NCI-H2107 treated with DMSO at 0.1 percent for 48 hours (cell line): ENCODE measurements at regions not wholly inside any gene's neighbourhood (a gene's known extent, or its start where the extent isn't known, plus 50 kb on each side); places are given as distances from the start of the nearest gene placed in this dataset.

ENCODE experiments used
- DNase-seq: peaks from one replicate; lab custom pipeline; 2025; ENCODE audit not compliant: unreplicated experiment; lab: John Stamatoyannopoulos, UW

DNA sequence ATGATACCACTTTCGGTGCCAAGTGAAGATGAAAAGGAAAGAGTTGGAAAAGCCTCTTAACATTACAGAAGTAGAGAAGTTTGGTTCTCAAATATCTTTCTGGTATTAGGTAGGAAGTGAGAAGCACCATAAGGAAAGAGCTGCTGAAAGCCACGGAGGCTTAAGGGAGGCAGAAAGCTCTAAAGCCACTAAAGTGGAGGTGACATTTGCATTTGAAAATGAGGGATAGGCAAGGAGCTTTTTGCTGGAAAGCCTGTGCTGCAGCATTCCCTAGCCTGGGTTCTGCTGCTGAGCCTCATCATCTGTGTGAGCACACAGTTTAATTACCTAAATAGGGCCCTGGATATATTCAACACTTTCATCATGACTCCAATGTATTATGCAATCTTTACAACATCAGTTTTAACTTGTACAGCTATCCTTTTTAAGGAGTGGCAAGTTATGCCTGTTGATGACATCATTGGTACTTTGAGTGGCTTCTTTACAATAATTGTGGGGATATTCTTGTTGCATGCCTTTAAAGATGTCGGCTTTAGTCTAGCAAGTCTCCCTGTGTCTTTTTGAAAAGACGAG lies 315.4 kb downstream of the RBM26 start:
- DNase-seq, result no peak

GRCh38 chr13:79084802-79085424 lies 321.1 kb downstream of the RBM26 start:
- DNase-seq, result no peak

DNA sequence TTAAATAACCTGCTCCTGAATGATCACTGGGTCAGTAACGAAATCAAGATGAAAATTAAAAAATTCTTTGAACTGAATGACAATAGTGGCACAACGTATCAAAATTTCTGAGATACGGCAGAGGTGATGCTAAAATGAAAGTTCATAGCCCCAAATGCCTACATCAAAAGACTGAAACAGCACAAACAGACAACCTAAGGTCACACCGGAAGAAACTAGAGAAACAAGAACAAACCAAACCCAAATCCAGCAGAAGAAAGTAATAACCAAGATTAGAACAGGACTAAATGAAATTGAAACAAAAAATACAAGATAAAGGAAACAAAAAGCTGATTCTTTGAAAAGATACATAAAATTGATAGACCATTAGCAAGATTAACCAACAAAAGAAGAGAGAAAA lies 324.1 kb downstream of the RBM26 start:
- no peak for DNase-seq

GRCh38 chr13:79079351-79079839 lies 326.7 kb downstream of the RBM26 start:
- no peak for DNase-seq

DNA sequence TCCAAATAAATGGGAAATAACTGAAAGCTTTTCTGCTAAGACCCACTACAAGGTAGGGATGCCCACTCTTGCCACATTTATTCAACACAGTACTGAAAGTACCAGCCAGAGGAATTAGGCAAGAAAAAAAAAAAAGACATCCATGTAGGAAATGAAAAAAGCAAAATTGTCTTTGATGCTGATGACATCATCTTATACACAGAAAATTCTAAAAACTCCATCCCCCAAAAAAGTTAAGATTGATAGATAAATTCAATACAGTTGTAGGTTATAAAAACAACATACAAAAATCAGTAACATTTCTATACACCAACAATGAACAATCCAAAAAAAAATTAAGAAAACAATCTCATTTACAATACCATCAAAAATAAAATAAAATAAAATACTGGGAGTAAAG lies 330.4 kb downstream of the RBM26 start:
- DNase-seq, result no peak

DNA sequence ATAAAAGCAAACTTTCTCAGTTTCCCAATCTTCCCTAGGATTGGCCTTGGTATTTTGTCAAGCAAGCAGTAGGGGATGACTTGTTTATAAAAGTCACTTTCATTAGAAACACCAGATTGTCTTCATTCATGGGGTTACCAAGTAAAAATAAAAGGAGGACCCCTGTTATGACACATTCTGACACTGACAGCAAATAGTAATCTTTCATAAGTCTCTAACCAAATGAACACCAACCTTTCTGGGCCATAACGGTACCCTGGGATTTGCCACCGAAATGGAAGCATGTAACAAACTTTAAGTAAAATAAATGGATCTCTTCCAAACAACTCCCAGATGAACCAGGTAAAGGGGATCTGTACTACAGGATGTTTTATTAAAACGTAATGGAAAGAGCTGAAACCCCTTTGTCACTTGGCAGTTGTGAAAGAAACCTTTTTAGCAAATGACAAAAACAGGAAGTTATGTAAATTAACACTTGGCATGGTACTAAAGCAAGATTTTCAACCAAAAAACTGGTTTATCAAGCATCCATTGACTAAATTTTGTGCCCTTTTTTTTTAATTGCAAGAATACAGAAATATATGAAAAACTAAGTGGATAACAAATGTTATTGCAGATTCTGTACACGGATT lies 335.6 kb downstream of the RBM26 start:
- DNase-seq, result no peak

DNA sequence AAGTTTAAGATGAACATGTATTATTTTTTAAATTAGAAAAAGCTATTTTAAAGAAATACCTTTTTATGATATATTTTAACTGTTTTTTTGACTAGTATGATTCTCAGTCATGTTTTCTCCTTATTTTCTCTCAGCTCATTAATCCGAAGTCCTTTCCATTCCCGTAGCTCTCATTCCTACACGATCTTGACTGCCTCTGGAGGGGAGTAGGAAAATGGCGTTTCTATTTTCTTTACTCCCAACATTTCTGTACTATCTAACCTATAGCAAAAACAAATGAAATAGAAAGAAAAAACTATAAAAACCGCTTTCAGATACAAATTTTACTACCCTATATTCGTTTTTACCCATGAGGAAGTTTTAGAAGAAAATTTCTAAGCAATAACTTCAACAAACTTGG lies 343.8 kb downstream of the RBM26 start:
- no peak for DNase-seq

DNA sequence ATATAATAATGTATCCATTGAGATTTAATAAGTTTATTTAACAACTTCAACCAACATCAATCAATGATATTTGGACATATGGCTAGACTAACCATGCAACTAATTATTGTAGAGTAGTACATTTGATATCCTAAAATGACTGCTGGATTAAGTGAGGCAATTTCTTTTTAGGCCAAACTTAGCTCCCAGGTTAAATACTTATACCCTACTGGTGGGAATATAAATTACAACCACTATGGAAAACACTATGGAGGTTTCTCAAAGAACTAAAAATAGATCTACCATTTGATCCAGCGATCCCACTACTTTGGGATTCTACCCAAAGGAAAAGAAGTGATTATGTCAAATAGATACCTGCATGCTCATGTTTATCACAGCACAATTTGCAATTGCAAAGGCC lies 345.8 kb downstream of the RBM26 start:
- DNase-seq, result no peak

GRCh38 chr13:79056706-79057105 lies 349.3 kb downstream of the RBM26 start:
- DNase-seq, result no peak

DNA sequence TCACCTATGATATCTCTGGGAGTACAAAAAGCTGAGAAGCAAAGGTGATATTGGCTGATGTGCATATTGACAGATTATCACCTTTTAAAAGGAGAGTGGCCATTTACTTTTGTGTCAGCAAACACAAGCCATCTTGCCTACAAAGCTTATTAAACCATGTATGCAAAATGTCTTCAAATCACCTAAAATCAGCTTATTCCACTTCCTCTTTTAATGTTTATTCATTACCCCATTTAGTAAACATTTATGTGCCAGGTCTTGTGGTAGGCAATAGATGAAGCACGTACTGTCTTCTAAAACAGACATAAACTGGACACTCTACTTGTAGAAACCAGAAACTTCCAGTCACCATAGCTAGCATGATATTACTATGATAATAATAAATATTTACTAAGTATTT lies 354.6 kb downstream of the RBM26 start:
- DNase-seq, result no peak

- DNase-seq, result no peak
Observed at GRCh38 chr13:79044415-79044814, 361.6 kb downstream of the RBM26 start.

DNA sequence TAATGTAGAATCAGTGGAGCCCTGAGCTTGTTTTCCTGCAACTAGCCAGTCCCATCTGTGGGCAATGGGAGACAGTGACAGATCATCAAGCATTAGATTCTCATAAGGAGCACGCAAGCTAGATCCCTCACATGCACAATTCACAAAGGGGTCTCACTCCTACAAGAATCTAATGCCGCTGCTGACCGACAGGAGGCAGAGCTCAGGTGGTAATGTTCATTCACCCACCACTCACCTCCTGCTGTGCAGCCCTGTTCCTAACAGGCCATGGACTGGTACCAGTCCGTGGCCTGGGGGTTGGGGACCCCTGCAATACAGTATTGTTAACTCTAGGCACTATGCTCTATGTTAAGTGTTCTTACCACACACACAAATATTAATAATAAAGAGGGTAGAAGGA lies 362.8 kb downstream of the RBM26 start:
- no peak for DNase-seq

GRCh38 chr13:79037197-79037596 lies 368.9 kb downstream of the RBM26 start:
- DNase-seq, result no peak

DNA sequence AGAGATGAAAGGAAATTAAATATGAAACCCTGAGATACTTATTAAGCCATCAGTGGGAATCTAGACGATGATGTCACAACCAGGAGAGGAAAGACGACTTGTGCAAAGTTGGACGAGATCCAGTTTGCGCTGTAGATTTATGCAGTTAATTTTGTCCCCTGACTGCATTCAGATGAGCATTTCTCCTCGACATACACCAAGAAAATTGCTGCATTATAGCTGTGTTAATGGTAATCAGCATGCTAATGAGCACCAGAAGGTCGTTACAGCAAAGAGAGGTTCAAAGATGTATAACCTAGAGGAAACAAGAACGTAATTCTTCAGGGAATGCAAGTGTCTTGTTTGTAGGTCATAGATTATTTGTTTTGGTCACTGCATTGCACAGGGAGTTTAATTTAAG lies 371.7 kb downstream of the RBM26 start:
- DNase-seq, result no peak

GRCh38 chr13:79030513-79030912 lies 371.6 kb upstream of the OBI1 start:
- no peak for DNase-seq

DNA sequence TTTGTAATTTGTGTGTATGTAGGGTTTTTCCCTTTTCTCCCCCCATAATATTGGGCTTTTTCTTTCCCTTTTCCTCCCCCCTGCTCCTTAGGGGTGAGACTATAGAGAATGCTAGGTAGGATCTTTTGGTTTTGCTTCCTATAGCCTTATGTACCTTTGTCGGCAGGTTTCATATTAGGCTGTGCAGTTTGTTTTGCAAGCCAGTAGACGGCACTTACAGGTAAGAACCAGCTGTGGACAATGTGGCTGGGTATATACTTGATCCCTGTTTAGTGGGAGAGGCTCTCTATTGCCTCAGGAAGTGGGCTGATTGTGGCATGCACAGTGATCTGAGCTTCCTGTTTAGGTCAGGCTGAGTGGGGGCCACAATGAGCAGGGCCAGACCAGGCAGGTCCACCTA lies 359.2 kb upstream of the OBI1 start:
- DNase-seq, result no peak

GRCh38 chr13:79011179-79011578 lies 352.2 kb upstream of the OBI1 start:
- DNase-seq, result no peak

DNA sequence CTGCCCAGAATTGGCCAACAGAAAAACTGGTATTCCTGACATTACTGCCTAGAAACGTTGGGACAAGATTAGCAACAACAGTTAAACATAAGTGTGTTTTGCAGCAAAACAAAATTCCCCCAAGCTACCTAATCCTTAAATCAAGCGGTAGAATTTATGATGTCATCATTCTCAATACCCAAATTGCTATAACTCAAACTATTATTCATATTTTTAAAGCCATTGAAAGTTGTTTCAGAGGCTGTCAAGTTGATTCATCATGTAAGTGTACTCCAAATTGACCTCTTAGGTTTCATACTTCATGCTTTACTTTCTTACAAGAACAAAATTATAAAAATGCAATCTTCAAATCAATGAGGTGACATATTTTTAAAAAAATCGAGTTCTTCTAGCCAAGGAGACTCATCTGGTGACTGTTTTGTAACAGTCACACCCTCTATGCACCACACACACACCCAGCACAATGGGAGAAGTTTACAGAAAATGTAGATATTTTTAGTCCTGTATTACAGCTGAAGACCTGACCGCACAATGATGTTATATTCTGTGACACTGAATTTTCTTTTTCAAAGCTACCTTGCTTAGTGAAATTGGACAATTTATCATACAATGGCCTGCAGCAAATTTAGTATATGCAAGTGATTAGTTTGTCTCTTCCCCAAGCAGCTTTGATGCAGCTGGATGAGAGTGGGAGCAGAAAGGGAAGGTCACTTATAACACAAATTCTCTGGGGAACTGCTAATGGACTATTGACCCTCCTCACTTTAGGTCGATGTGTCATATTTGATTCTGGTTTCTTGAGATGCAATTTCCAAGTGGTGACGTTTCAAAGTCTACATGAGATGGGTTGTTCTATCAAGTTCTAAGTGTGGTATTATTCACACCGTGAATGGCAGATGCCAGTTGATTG lies 345.3 kb upstream of the OBI1 start:
- no peak for DNase-seq

- DNase-seq, result no peak
Observed at GRCh38 chr13:78999494-78999893, 340.5 kb upstream of the OBI1 start.

DNA sequence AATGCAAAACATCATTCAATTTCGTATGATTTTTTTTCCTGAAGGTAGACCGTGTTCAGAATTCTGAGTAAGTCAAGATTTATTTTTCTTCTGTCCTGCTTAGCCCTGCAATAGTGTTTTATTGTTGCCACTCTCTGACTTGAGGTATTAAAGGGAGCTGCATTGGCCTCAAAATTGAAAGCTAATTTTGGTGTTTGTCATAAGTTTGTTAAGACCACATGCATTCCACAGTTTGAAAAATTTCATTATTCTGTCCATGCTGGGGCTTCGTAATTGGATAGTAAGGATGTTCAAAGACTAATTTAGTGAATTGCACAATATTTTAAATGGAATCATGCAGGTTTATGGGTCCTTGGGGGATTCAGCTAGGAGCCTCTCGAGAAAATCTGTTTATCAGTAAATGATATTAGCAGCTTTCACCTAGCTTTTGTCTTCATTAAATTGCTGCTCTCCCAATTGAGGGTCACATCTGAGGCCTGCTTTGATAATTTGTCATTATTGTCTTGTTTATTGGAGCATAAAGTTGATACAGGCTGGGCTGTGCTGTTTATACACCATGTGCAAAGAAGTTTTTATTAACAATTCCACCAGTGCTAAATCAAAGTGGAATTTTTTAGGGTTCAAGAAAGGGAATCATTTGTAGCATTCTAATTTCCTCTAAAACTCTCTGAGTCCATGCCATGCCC lies 339.8 kb upstream of the OBI1 start:
- no peak for DNase-seq
